ENCODE measurements at regions not wholly inside any gene's neighbourhood (a gene's known extent, or its start where the extent isn't known, plus 50 kb on each side); places are given as distances from the start of the nearest gene placed in this dataset.

DNA sequence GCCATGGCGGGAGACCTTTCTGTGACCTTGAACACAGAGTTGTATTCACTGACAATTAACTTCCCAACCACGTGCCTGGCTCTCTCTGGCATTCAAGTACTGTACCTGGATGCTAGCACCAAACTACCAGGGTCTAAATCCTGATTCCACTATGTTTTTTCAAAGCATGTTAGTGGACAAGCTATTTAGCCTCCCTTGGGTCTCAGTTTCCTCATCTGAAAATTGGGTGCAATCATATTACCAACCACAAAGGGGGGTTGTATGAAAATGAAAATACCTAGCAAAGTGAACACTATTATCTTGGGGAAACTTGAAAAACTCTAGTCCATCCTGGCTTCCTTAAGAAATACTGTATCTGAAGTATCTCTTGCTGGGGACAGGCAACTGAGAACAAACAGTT, 308.7 kb upstream of the SGK1 start:
- H3K27ac Mint-ChIP-seq, result no peak overlapping the region
- no peak for DNase-seq (ENCODE audit: low spot score, unreplicated experiment)
- peaks cover 4% of the 10 kb centered on the region for H3K4me1 Mint-ChIP-seq (ENCODE audit: low read depth)
- no peak overlapping the region for H3K4me3 Mint-ChIP-seq (ENCODE audit: low read depth)
- no peaks in the 10 kb centered on the region for H3K36me3 Mint-ChIP-seq (ENCODE audit: insufficient read depth)
- H3K9me3 Mint-ChIP-seq (ENCODE audit: low read depth), result no peaks in the 10 kb centered on the region
- H3K27me3 Mint-ChIP-seq, result peaks cover 16% of the 10 kb centered on the region
- TF ChIP-seq, protein P1, sequence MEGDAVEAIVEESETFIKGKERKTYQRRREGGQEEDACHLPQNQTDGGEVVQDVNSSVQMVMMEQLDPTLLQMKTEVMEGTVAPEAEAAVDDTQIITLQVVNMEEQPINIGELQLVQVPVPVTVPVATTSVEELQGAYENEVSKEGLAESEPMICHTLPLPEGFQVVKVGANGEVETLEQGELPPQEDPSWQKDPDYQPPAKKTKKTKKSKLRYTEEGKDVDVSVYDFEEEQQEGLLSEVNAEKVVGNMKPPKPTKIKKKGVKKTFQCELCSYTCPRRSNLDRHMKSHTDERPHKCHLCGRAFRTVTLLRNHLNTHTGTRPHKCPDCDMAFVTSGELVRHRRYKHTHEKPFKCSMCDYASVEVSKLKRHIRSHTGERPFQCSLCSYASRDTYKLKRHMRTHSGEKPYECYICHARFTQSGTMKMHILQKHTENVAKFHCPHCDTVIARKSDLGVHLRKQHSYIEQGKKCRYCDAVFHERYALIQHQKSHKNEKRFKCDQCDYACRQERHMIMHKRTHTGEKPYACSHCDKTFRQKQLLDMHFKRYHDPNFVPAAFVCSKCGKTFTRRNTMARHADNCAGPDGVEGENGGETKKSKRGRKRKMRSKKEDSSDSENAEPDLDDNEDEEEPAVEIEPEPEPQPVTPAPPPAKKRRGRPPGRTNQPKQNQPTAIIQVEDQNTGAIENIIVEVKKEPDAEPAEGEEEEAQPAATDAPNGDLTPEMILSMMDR (IDR thresholded peaks at IDR 0.05; ENCODE audit: unreplicated experiment), result no peak

GRCh38 chr6:134626086-134626485, 308.2 kb upstream of the SGK1 start:
- H3K4me1 Mint-ChIP-seq (ENCODE audit: low read depth), result peaks cover 4% of the 10 kb centered on the region
- peaks cover 16% of the 10 kb centered on the region for H3K27me3 Mint-ChIP-seq
- no peak for DNase-seq (ENCODE audit: low spot score, unreplicated experiment)
- H3K9me3 Mint-ChIP-seq (ENCODE audit: low read depth), result no peaks in the 10 kb centered on the region
- no peaks in the 10 kb centered on the region for H3K36me3 Mint-ChIP-seq (ENCODE audit: insufficient read depth)
- no peak overlapping the region for H3K4me3 Mint-ChIP-seq (ENCODE audit: low read depth)
- TF ChIP-seq, protein P1 (IDR thresholded peaks at IDR 0.05; ENCODE audit: unreplicated experiment), result no peak
- no peak overlapping the region for H3K27ac Mint-ChIP-seq

GRCh38 chr6:134624781-134625180, 306.9 kb upstream of the SGK1 start:
- Mint-ChIP-seq H3K36me3 (ENCODE audit: insufficient read depth) (no peaks in the 10 kb centered on the region), H3K4me1 (ENCODE audit: low read depth) (peaks cover 4% of the 10 kb centered on the region), H3K9me3 (ENCODE audit: low read depth) (no peaks in the 10 kb centered on the region), H3K27ac (no peak overlapping the region), H3K4me3 (ENCODE audit: low read depth) (no peak overlapping the region), H3K27me3 (peaks cover 16% of the 10 kb centered on the region)
- TF ChIP-seq, protein P1 (IDR thresholded peaks at IDR 0.05; ENCODE audit: unreplicated experiment), result no peak
- DNase-seq (ENCODE audit: low spot score, unreplicated experiment), result no peak

DNA sequence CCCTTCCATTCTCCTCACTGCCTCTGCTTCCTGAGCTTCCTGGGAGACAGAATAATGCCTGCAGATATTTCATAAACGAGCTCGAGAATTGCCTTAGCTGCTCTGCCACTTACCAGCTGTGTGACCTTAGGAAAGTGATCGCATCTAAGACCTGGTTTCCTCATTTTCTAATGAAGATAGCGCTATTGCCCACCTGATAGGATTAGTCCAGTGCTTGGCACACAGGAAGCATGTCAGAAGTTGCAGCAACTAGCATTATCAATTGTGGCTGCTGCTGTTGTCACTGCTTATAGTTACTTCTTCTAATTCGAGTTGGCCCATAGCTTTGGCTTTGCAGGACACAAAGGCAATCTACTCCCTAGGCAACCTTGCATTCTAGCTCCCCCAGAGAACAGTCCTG, 305.5 kb upstream of the SGK1 start:
- no peak overlapping the region for H3K4me3 Mint-ChIP-seq (ENCODE audit: low read depth)
- no peak overlapping the region for H3K27ac Mint-ChIP-seq
- peaks cover 8% of the 10 kb centered on the region for H3K4me1 Mint-ChIP-seq (ENCODE audit: low read depth)
- no peaks in the 10 kb centered on the region for H3K9me3 Mint-ChIP-seq (ENCODE audit: low read depth)
- TF ChIP-seq, protein P1 (IDR thresholded peaks at IDR 0.05; ENCODE audit: unreplicated experiment), result no peak
- peaks cover 25% of the 10 kb centered on the region for H3K27me3 Mint-ChIP-seq
- H3K36me3 Mint-ChIP-seq (ENCODE audit: insufficient read depth), result no peaks in the 10 kb centered on the region
- no peak for DNase-seq (ENCODE audit: low spot score, unreplicated experiment)

GRCh38 chr6:134622382-134623173, 304.7 kb upstream of the SGK1 start:
- no peaks in the 10 kb centered on the region for H3K9me3 Mint-ChIP-seq (ENCODE audit: low read depth)
- H3K4me1 Mint-ChIP-seq (ENCODE audit: low read depth), result peaks cover 5% of the 10 kb centered on the region
- peaks cover 29% of the 10 kb centered on the region for H3K27me3 Mint-ChIP-seq
- H3K27ac Mint-ChIP-seq, result no peak overlapping the region
- no peak for DNase-seq (ENCODE audit: low spot score, unreplicated experiment)
- no peaks in the 10 kb centered on the region for H3K36me3 Mint-ChIP-seq (ENCODE audit: insufficient read depth)
- TF ChIP-seq, protein P1 (IDR thresholded peaks at IDR 0.05; ENCODE audit: unreplicated experiment), result no peak
- H3K4me3 Mint-ChIP-seq (ENCODE audit: low read depth), result no peak overlapping the region
